DND-41 (cell line): ENCODE measurements at regions not wholly inside any gene's neighbourhood (a gene's known extent, or its start where the extent isn't known, plus 50 kb on each side); places are given as distances from the start of the nearest gene placed in this dataset.

Experiments used
- ATAC-seq: fragments of 200-7000 bp; cut with Tn5 transposase; 3 replicates; pipeline ENCODE4 v1.9.1; 2021; ENCODE audit warnings: low read depth; ENCODE audit not compliant: insufficient read depth
- DNase-seq: peaks from one replicate; pipeline ENCODE4 v3.0.0-alpha.2; 2020
- H2AFZ ChIP-seq: 2 replicates; pipeline ENCODE4 v1.6.0; 2012; ENCODE audit warnings: low read depth, low read length
- H3K27ac ChIP-seq: 2 replicates; pipeline ENCODE4 v1.5.1; 2012; ENCODE audit warnings: low read length, inconsistent platforms
- H3K27me3 ChIP-seq: fragments of 200-600 bp; sonication (generic); 2 replicates; pipeline ENCODE4 v1.6.0; 2012; ENCODE audit warnings: low read length, mild to moderate bottlenecking, inconsistent platforms; ENCODE audit not compliant: insufficient read depth, poor library complexity
- H3K36me3 ChIP-seq: 2 replicates; pipeline ENCODE4 v1.5.1; 2012; ENCODE audit warnings: low read length, inconsistent platforms; ENCODE audit not compliant: insufficient read depth
- H3K4me1 ChIP-seq: 2 replicates; pipeline ENCODE4 v1.5.1; 2012; ENCODE audit warnings: mild to moderate bottlenecking, low read length; ENCODE audit not compliant: insufficient read depth
- H3K4me2 ChIP-seq: 2 replicates; pipeline ENCODE4 v1.6.0; 2012; ENCODE audit warnings: mild to moderate bottlenecking, moderate library complexity, low read length, inconsistent platforms; ENCODE audit not compliant: insufficient read depth
- H3K4me3 ChIP-seq, 2 experiments: fragments of 200-600 bp in 1 of 2; shearing (Covaris generic) in 1 of 2; 2 replicates each; pipeline ENCODE4 v1.5.1; 2012 to 2016; ENCODE audit warnings: inconsistent platforms in 2 of 2, low read length in 2 of 2, mild to moderate bottlenecking in 2 of 2, low read depth in 1 of 2, moderate library complexity in 1 of 2
- H3K79me2 ChIP-seq: 2 replicates; pipeline ENCODE4 v1.6.0; 2012; ENCODE audit warnings: low read length, inconsistent platforms; ENCODE audit not compliant: insufficient read depth
- H3K9ac ChIP-seq: 2 replicates; pipeline ENCODE4 v1.6.0; 2012; ENCODE audit warnings: low read depth, mild to moderate bottlenecking, inconsistent platforms, low read length, moderate library complexity
- H3K9me3 ChIP-seq: 2 replicates; pipeline ENCODE4 v1.5.1; 2012; ENCODE audit warnings: low read length, moderate library complexity, mild to moderate bottlenecking, inconsistent platforms; ENCODE audit not compliant: insufficient read depth, severe bottlenecking
- H4K20me1 ChIP-seq: 2 replicates; pipeline ENCODE4 v1.6.0; 2012; ENCODE audit warnings: low read length; ENCODE audit not compliant: insufficient read depth
- CTCF ChIP-seq: IDR thresholded peaks from 2 replicates; pipeline ENCODE4 v1.5.1; 2012; ENCODE audit warnings: borderline replicate concordance, low read length, moderate library complexity, mild to moderate bottlenecking; ENCODE audit not compliant: poor library complexity, severe bottlenecking; ENCODE audit errors: extremely low read depth
- EZH2 ChIP-seq: IDR thresholded peaks from 3 replicates; pipeline ENCODE4 v1.6.1; 2012; ENCODE audit warnings: borderline replicate concordance, low read depth, mild to moderate bottlenecking, moderate library complexity, low read length, inconsistent platforms; ENCODE audit not compliant: severe bottlenecking

GRCh38 chr13:22316494-22317025 lies 645.7 kb downstream of the FGF9 start:
- TF ChIP-seq CTCF, result no peak
- TF ChIP-seq EZH2, result no peak
- no peak overlapping the region for H3K27ac ChIP-seq
- H3K36me3 ChIP-seq, result no peaks in the 10 kb centered on the region
- no peak overlapping the region for H2AFZ ChIP-seq
- H3K79me2 ChIP-seq, result no peaks in the 10 kb centered on the region
- H3K9me3 ChIP-seq, result no peaks in the 10 kb centered on the region
- H3K4me2 ChIP-seq, result no peak overlapping the region
- no peak for DNase-seq
- H3K4me1 ChIP-seq, result no peaks in the 10 kb centered on the region
- no peak for ATAC-seq
- H4K20me1 ChIP-seq, result no peaks in the 10 kb centered on the region
- no peaks in the 10 kb centered on the region for H3K27me3 ChIP-seq
- no peak overlapping the region for H3K4me3 ChIP-seq
- no peak overlapping the region for H3K9ac ChIP-seq

- H3K27me3 ChIP-seq, result no peaks in the 10 kb centered on the region
- no peak for ATAC-seq
Observed at GRCh38 chr13:22320991-22321390, 650.1 kb downstream of the FGF9 start.

GRCh38 chr13:22325761-22326160 lies 654.9 kb downstream of the FGF9 start:
- Histone ChIP-seq H3K4me2 (no peak overlapping the region), H3K4me1 (no peaks in the 10 kb centered on the region), H3K79me2 (no peaks in the 10 kb centered on the region), H3K36me3 (no peaks in the 10 kb centered on the region), H3K4me3 (no peak overlapping the region), H4K20me1 (no peaks in the 10 kb centered on the region), H3K27ac (no peak overlapping the region), H3K9ac (no peak overlapping the region), H2AFZ (no peak overlapping the region), H3K9me3 (no peaks in the 10 kb centered on the region), H3K27me3 (no peaks in the 10 kb centered on the region)
- TF ChIP-seq EZH2 (no peak), CTCF (no peak)
- DNase-seq (no peak), ATAC-seq (no peak)

More at GRCh38 chr13:22320991-22321390, 650.1 kb downstream of the FGF9 start:
- H3K9ac ChIP-seq, result no peak overlapping the region
- H3K4me1 ChIP-seq, result no peaks in the 10 kb centered on the region
- H3K4me3 ChIP-seq, result no peak overlapping the region
- H3K9me3 ChIP-seq, result no peaks in the 10 kb centered on the region
- H3K4me2 ChIP-seq, result no peak overlapping the region
- H2AFZ ChIP-seq, result no peak overlapping the region
- TF ChIP-seq EZH2 (no peak), CTCF (no peak)
- no peaks in the 10 kb centered on the region for H4K20me1 ChIP-seq
- H3K36me3 ChIP-seq, result no peaks in the 10 kb centered on the region
- H3K79me2 ChIP-seq, result no peaks in the 10 kb centered on the region
- no peak for DNase-seq
- H3K27ac ChIP-seq, result no peak overlapping the region

- ATAC-seq, result no peak
Observed at GRCh38 chr13:22332416-22332815, 661.5 kb downstream of the FGF9 start.

More at GRCh38 chr13:22332416-22332815, 661.5 kb downstream of the FGF9 start:
- H3K36me3 ChIP-seq, result no peaks in the 10 kb centered on the region
- no peak overlapping the region for H2AFZ ChIP-seq
- no peaks in the 10 kb centered on the region for H3K79me2 ChIP-seq
- no peak overlapping the region for H3K4me3 ChIP-seq
- H3K27ac ChIP-seq, result no peak overlapping the region
- no peaks in the 10 kb centered on the region for H3K27me3 ChIP-seq
- TF ChIP-seq EZH2 (no peak), CTCF (no peak)
- no peaks in the 10 kb centered on the region for H4K20me1 ChIP-seq
- H3K4me1 ChIP-seq, result no peaks in the 10 kb centered on the region
- H3K9me3 ChIP-seq, result no peaks in the 10 kb centered on the region
- no peak overlapping the region for H3K4me2 ChIP-seq
- no peak for DNase-seq
- no peak overlapping the region for H3K9ac ChIP-seq
